ENCODE measurements at regions not wholly inside any gene's neighbourhood (a gene's known extent, or its start where the extent isn't known, plus 50 kb on each side); places are given as distances from the start of the nearest gene placed in this dataset.

- 67% methylated on average over 13 of the region's 13 CpGs for WGBS
- Histone ChIP-seq H3K9ac (ENCODE audit: low read depth in 1 of 2, low read length in 2 of 2) (no peak overlapping the region), H3K9me3 (ENCODE audit: control insufficient read depth in 4 of 4, low read length in 3 of 4) (no peaks in the 10 kb centered on the region), H3K27me3 (ENCODE audit: control insufficient read depth in 4 of 4, insufficient read depth in 4 of 4, low read length in 3 of 4) (peaks cover 0 to 2% (median 0%) of the 10 kb centered on the region in 4 donors), H3K36me3 (ENCODE audit: control insufficient read depth in 4 of 4, insufficient read depth in 3 of 4, low read depth in 1 of 4, low read length in 3 of 4) (no peaks in the 10 kb centered on the region), H3K27ac (ENCODE audit: low read depth in 1 of 2, low read length in 2 of 2) (no peak overlapping the region), H3K4me3 (ENCODE audit: low read depth in 1 of 3, low read length in 3 of 3) (no peak overlapping the region), H3K4me1 (ENCODE audit: control insufficient read depth in 4 of 4, insufficient read depth in 4 of 4, low read length in 3 of 4) (no peaks in the 10 kb centered on the region)
- no peak for DNase-seq (ENCODE audit: low spot score)
- TF ChIP-seq ATF3 (IDR thresholded peaks at IDR 0.05) (no peak), REST (IDR thresholded peaks at IDR 0.05) (no peak), RXRA (IDR thresholded peaks at IDR 0.05) (no peak), GABPA (IDR thresholded peaks at IDR 0.05 in 1 of 2, conservative IDR thresholded peaks at IDR 0.05 in 1 of 2) (no peak), JUND (IDR thresholded peaks at IDR 0.05) (no peak)
- TF ChIP-seq, protein P1, sequence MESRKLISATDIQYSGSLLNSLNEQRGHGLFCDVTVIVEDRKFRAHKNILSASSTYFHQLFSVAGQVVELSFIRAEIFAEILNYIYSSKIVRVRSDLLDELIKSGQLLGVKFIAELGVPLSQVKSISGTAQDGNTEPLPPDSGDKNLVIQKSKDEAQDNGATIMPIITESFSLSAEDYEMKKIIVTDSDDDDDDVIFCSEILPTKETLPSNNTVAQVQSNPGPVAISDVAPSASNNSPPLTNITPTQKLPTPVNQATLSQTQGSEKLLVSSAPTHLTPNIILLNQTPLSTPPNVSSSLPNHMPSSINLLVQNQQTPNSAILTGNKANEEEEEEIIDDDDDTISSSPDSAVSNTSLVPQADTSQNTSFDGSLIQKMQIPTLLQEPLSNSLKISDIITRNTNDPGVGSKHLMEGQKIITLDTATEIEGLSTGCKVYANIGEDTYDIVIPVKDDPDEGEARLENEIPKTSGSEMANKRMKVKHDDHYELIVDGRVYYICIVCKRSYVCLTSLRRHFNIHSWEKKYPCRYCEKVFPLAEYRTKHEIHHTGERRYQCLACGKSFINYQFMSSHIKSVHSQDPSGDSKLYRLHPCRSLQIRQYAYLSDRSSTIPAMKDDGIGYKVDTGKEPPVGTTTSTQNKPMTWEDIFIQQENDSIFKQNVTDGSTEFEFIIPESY (IDR thresholded peaks at IDR 0.05) = no peak
These were observed 83.4 kb downstream of the MATN1 start for GRCh38 chr1:30639881-30640452.

DNA sequence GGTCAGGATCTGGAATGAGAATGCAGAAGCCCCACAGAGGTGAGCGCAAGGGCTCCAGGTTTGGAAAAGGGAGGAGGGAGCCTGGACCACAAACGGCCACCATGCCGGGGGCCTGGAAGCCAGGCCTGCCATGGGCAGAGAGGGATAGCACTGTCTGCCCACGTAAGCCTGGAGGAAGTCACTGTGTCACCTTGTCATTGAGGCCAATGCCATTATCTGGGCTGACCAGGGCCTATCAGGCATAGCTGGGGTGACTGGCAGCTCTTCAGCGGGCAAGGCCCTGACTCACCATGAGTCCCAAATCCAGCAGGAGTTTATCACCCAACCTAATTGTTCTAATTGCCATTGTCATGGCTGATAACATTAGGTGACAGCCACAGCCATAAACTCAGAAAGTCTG, 84.6 kb downstream of the MATN1 start:
- WGBS = 93% methylated on average over 5 of the region's 5 CpGs
- Histone ChIP-seq H3K4me3 (ENCODE audit: low read depth in 1 of 3, low read length in 3 of 3) (no peak overlapping the region), H3K27me3 (ENCODE audit: control insufficient read depth in 4 of 4, insufficient read depth in 4 of 4, low read length in 3 of 4) (peaks cover 0 to 2% (median 0%) of the 10 kb centered on the region in 4 donors), H3K9me3 (ENCODE audit: control insufficient read depth in 4 of 4, low read length in 3 of 4) (no peaks in the 10 kb centered on the region), H3K27ac (ENCODE audit: low read depth in 1 of 2, low read length in 2 of 2) (no peak overlapping the region), H3K4me1 (ENCODE audit: control insufficient read depth in 4 of 4, insufficient read depth in 4 of 4, low read length in 3 of 4) (no peaks in the 10 kb centered on the region), H3K36me3 (ENCODE audit: control insufficient read depth in 4 of 4, insufficient read depth in 3 of 4, low read depth in 1 of 4, low read length in 3 of 4) (no peaks in the 10 kb centered on the region), H3K9ac (ENCODE audit: low read depth in 1 of 2, low read length in 2 of 2) (no peak overlapping the region)
- no peak for DNase-seq (ENCODE audit: low spot score)
- TF ChIP-seq, protein P2, sequence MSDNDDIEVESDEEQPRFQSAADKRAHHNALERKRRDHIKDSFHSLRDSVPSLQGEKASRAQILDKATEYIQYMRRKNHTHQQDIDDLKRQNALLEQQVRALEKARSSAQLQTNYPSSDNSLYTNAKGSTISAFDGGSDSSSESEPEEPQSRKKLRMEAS (IDR thresholded peaks at IDR 0.05) = no peak
- no peak for TF ChIP-seq EGR1 (IDR thresholded peaks at IDR 0.05; ENCODE audit: low read depth in 2 of 2)
- no peak for TF ChIP-seq HNF4A (conservative IDR thresholded peaks at IDR 0.05)
- TF ChIP-seq REST (IDR thresholded peaks at IDR 0.05) = no peak
- TF ChIP-seq, protein P1 (IDR thresholded peaks at IDR 0.05) = no peak
- no peak for TF ChIP-seq TAF1 (conservative IDR thresholded peaks at IDR 0.05)
- no peak for TF ChIP-seq JUND (IDR thresholded peaks at IDR 0.05)
